A549 (cell line): ENCODE measurements at regions not wholly inside any gene's neighbourhood (a gene's known extent, or its start where the extent isn't known, plus 50 kb on each side); places are given as distances from the start of the nearest gene placed in this dataset.

Experiments used
- ATAC-seq, 2 experiments: fragments of 200-7000 bp in 1 of 2; fragments of >200 bp in 1 of 2; cut with Nextera tagmentation in 1 of 2; cut with Tn5 transposase in 1 of 2; 3 replicates each; pipeline versions ENCODE4 v1.8.0 to v1.9.1; 2018 to 2020; ENCODE audit warnings: mild to moderate bottlenecking in 1 of 2, moderate library complexity in 1 of 2
- CTCF ChIA-PET: fragments of 300-600 bp; sonication (Branson Sonifier 250); formaldehyde crosslinking; extraction: SDS; loops from one replicate; lab custom pipeline; 2021; ENCODE audit warnings: antibody characterized with exemption, inconsistent platforms; lab: Yijun Ruan, JAX
- POLR2A ChIA-PET: fragments of 350-600 bp; formaldehyde crosslinking; extraction: SDS; loops from one replicate; lab custom pipeline; 2021; ENCODE audit warnings: antibody characterized with exemption, inconsistent platforms; lab: Yijun Ruan, JAX
- DNase-seq, 2 experiments: peaks; one replicate each; pipeline versions ENCODE4 v3.0.0 to v3.0.0-alpha.2; 2011 to 2016; ENCODE audit warnings: low read depth in 1 of 2, low spot score in 1 of 2
- FAIRE-seq: peaks from 2 replicates; lab custom pipeline; 2011; peaks lifted over from hg19 to GRCh38; lab: Jason Lieb, UNC
- H3K27ac ChIP-seq, 2 experiments: fragments of >200 bp; sonication (Bioruptor Twin); formaldehyde crosslinking; 3 replicates each; pipeline ENCODE4 v1.5.1; 2016 to 2017
- H3K4me1 ChIP-seq: fragments of >200 bp; sonication (Bioruptor Twin); formaldehyde crosslinking; 3 replicates; pipeline ENCODE4 v1.6.1; 2016
- H3K4me2 ChIP-seq: fragments of >200 bp; sonication (Bioruptor Twin); formaldehyde crosslinking; 3 replicates; pipeline ENCODE4 v1.6.1; 2016
- H3K4me3 ChIP-seq: fragments of >200 bp; sonication (Bioruptor Twin); formaldehyde crosslinking; 3 replicates; pipeline ENCODE4 v1.5.1; 2016
- H3K9me3 ChIP-seq: fragments of >200 bp; sonication (Bioruptor Twin); formaldehyde crosslinking; 3 replicates; pipeline ENCODE4 v1.6.1; 2016
- BCL3 ChIP-seq: fragments of >200 bp; sonication (Bioruptor Twin); formaldehyde crosslinking; IDR thresholded peaks from 3 replicates; pipeline ENCODE4 v1.6.1; 2016
- BHLHE40 ChIP-seq: IDR thresholded peaks from 2 replicates; pipeline ENCODE4 v1.6.1; 2012; ENCODE audit warnings: low read depth, low read length, inconsistent platforms
- CTCF ChIP-seq: fragments of >200 bp; sonication (Bioruptor Twin); formaldehyde crosslinking; IDR thresholded peaks from 3 replicates; pipeline ENCODE4 v1.5.1; 2016
- EHMT2 ChIP-seq: fragments of 200-600 bp; sonication (generic); IDR thresholded peaks from 2 replicates; pipeline ENCODE4 v1.6.1; 2016; ENCODE audit warnings: antibody characterized with exemption, low read depth, mild to moderate bottlenecking, moderate library complexity
- EP300 ChIP-seq, 2 experiments: fragments of >200 bp; sonication (Bioruptor Twin); formaldehyde crosslinking; IDR thresholded peaks; 2 replicates in 1 of 2; 3 replicates in 1 of 2; pipeline ENCODE4 v1.6.1; 2016 to 2017
- ESRRA ChIP-seq: fragments of 150-350 bp; IDR thresholded peaks from 2 replicates; pipeline ENCODE4 v1.6.1; 2014; ENCODE audit warnings: mild to moderate bottlenecking, low read length, borderline replicate concordance
- FOSL2 ChIP-seq, 2 experiments: fragments of 450-650 bp in 1 of 2; fragments of >200 bp in 1 of 2; sonication (Bioruptor Twin) in 1 of 2; formaldehyde crosslinking; IDR thresholded peaks; 2 replicates each; pipeline versions ENCODE4 v1.5.0 to v1.6.1; 2016 to 2020; ENCODE audit warnings: mild to moderate bottlenecking in 1 of 2, moderate library complexity in 1 of 2
- HEYL ChIP-seq: fragments of 250-450 bp; sonication (Bioruptor Pico); IDR thresholded peaks from 2 replicates; pipeline ENCODE4 v1.8.0; 2021; ENCODE audit warnings: mild to moderate bottlenecking, moderate library complexity
- HOXB13 ChIP-seq: fragments of 250-450 bp; sonication (Bioruptor Pico); IDR thresholded peaks from 2 replicates; pipeline ENCODE4 v1.5.0; 2020; ENCODE audit warnings: low read depth, mild to moderate bottlenecking, moderate library complexity
- JUN ChIP-seq, 2 experiments: fragments of >200 bp; sonication (Bioruptor Twin); formaldehyde crosslinking; IDR thresholded peaks; 2 replicates in 1 of 2; 3 replicates in 1 of 2; pipeline ENCODE4 v1.6.1; 2016 to 2017
- PHF8 ChIP-seq: fragments of 200-600 bp; sonication (generic); IDR thresholded peaks from 2 replicates; pipeline ENCODE4 v1.6.1; 2016; ENCODE audit warnings: low read depth, mild to moderate bottlenecking, antibody characterized with exemption, moderate library complexity, borderline replicate concordance
- POLR2A ChIP-seq: IDR thresholded peaks from 2 replicates; pipeline ENCODE4 v1.6.1; 2012; ENCODE audit warnings: mild to moderate bottlenecking, low read length
- RCOR1 ChIP-seq: fragments of 150-350 bp; IDR thresholded peaks from 2 replicates; pipeline ENCODE4 v1.6.1; 2014; ENCODE audit warnings: antibody characterized with exemption, low read length, low read depth
- REST ChIP-seq: fragments of 200-600 bp; sonication (generic); IDR thresholded peaks from 2 replicates; pipeline ENCODE4 v1.6.1; 2016; ENCODE audit warnings: antibody characterized with exemption, mild to moderate bottlenecking, moderate library complexity
- SMC3 ChIP-seq: fragments of >200 bp; sonication (Bioruptor Twin); formaldehyde crosslinking; IDR thresholded peaks from 3 replicates; pipeline ENCODE4 v1.6.1; 2018; ENCODE audit warnings: inconsistent platforms
- TFCP2L1 ChIP-seq: fragments of 250-450 bp; sonication (Bioruptor Pico); IDR thresholded peaks from 2 replicates; pipeline ENCODE4 v1.5.0; 2021; ENCODE audit warnings: mild to moderate bottlenecking
- WGBS: methylation state at CpG from one replicate; pipeline ENCODE4 v1.1.6; 2017; ENCODE audit errors: missing lambda C conversion rate; 5-methylcytosine and 5-hydroxymethylcytosine counted together
- TF ChIP-seq, protein P1 (sequence below): IDR thresholded peaks from 2 replicates; pipeline ENCODE4 v1.6.1; 2012

DNA sequence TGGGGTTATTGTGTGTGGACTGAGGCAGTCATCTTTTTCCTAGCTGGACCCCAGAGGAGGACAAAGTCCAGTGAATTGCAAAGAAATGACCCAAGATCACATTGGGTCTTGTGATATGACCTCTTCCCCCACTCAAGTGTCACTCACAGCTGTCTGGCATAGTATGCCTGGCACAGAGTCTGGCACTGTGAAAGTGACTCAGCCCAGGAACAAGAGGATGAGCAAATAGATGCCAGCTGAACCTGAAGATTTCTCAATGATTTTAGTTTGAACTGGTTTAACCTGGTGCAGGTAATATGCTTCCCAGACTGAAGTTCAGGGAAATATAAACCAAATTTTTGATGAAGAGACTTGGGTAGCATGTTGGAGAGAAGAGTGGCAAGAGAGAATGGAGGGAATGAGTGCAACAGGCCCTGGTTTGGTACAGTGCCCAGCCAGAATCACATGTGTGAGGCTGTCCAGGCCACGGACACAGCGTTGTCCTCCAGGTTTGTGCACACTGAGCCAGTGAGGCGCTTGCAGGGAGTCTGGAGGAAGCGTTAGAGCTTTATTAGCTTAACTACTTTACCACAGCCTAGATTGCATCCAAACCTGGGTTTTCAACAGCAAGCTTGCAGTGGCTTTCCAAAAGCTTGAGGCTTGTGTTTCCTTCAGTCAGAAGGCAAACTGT is 332.9 kb downstream of the NUAK1 start:
- peaks cover 11% of the 10 kb centered on the region for H3K4me1 ChIP-seq
- ChIA-PET CTCF (no interaction called here), POLR2A (no interaction called here)
- H3K4me3 ChIP-seq, result no peak overlapping the region
- H3K4me2 ChIP-seq, result peak overlapping the region; percentile 10; the same call in 1 of the 3 replicates
- FAIRE-seq (no peak), DNase-seq (peak in 1 of 2 experiments; percentile 8), ATAC-seq (peak; percentile 48 to 54; a peak in 3 of 6 replicates)
- H3K27ac ChIP-seq, result no peak overlapping the region
- 80% methylated on average over 4 of the region's 4 CpGs for WGBS
- H3K9me3 ChIP-seq, result no peaks in the 10 kb centered on the region
- TF ChIP-seq JUN (IDR thresholded peaks at IDR 0.05), result no peak
- no peak for TF ChIP-seq FOSL2 (IDR thresholded peaks at IDR 0.05)
- no peak for TF ChIP-seq FOSL2 (CRISPR knock-in tag; IDR thresholded peaks at IDR 0.05)
- no peak for TF ChIP-seq ESRRA
- no peak for TF ChIP-seq POLR2A
- TF ChIP-seq TFCP2L1 (CRISPR knock-in tag), result no peak
- TF ChIP-seq CTCF, result no peak

GRCh38 chr12:105806400-105806770 is 332.4 kb downstream of the NUAK1 start:
- ChIA-PET POLR2A (no interaction called here), CTCF (no interaction called here)
- Histone ChIP-seq H3K4me3 (no peak overlapping the region), H3K4me1 (peaks cover 11% of the 10 kb centered on the region), H3K9me3 (no peaks in the 10 kb centered on the region), H3K27ac (no peak overlapping the region), H3K4me2 (no peak overlapping the region)
- FAIRE-seq (no peak), ATAC-seq (no peak), DNase-seq (no peak)
- TF ChIP-seq EP300 (IDR thresholded peaks at IDR 0.05) (no peak), REST (no peak), RCOR1 (no peak), EHMT2 (no peak), HEYL (CRISPR knock-in tag) (no peak), PHF8 (no peak), HOXB13 (CRISPR knock-in tag) (no peak), BHLHE40 (no peak), SMC3 (no peak), BCL3 (no peak)
- TF ChIP-seq, protein P1, sequence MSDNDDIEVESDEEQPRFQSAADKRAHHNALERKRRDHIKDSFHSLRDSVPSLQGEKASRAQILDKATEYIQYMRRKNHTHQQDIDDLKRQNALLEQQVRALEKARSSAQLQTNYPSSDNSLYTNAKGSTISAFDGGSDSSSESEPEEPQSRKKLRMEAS, result no peak
- 91% methylated on average over 2 of the region's 2 CpGs for WGBS
